HEK293 (cell line): ENCODE measurements at regions not wholly inside any gene's neighbourhood (a gene's known extent, or its start where the extent isn't known, plus 50 kb on each side); places are given as distances from the start of the nearest gene placed in this dataset.

ENCODE experiments used
- CTCF ChIA-PET: fragments of 350-600 bp; formaldehyde crosslinking; extraction: SDS; loops from one replicate; lab custom pipeline; 2021; ENCODE audit warnings: antibody characterized with exemption; lab: Yijun Ruan, JAX
- POLR2A ChIA-PET: fragments of 300-600 bp; formaldehyde crosslinking; extraction: SDS; loops from one replicate; lab custom pipeline; 2020; ENCODE audit warnings: antibody characterized with exemption, inconsistent platforms; lab: Yijun Ruan, JAX
- H3K27ac ChIP-seq: fragments of 200-500 bp; sonication (Bioruptor generic); 2 replicates; pipeline ENCODE4 v1.5.1; 2014; ENCODE audit warnings: low read depth, low read length, control low read depth, inconsistent platforms; ENCODE audit errors: extremely low read depth
- H3K36me3 ChIP-seq, 2 experiments: fragments of 200-500 bp in 1 of 2; sonication (Bioruptor generic) in 1 of 2; 1 replicate in 1 of 2; 2 replicates in 1 of 2; pipeline ENCODE4 v1.5.1; 2014 to 2017; ENCODE audit warnings: inconsistent platforms in 2 of 2, low read length in 2 of 2; ENCODE audit not compliant: control insufficient read depth in 2 of 2, insufficient read depth in 1 of 2
- H3K4me1 ChIP-seq: fragments of 200-500 bp; sonication (Bioruptor generic); 2 replicates; pipeline ENCODE4 v1.5.1; 2014; ENCODE audit warnings: mild to moderate bottlenecking, low read length, inconsistent platforms; ENCODE audit not compliant: control insufficient read depth, insufficient read depth
- H3K4me3 ChIP-seq: 2 replicates; pipeline ENCODE4 v1.5.1; 2011; ENCODE audit warnings: low read depth, mild to moderate bottlenecking, control low read depth, low read length, moderate library complexity
- H3K9me3 ChIP-seq: fragments of 200-500 bp; sonication (Bioruptor generic); 2 replicates; pipeline ENCODE4 v1.5.1; 2014; ENCODE audit warnings: low read depth, low read length, inconsistent platforms; ENCODE audit not compliant: control insufficient read depth, insufficient read depth
- HOXD13 ChIP-seq: sonication (generic); formaldehyde crosslinking; IDR thresholded peaks from 2 replicates; pipeline ENCODE4 v1.8.0; 2022; ENCODE audit warnings: missing genetic modification reagents, borderline replicate concordance
- KLF8 ChIP-seq: fragments of 450-650 bp; formaldehyde crosslinking; IDR thresholded peaks from 2 replicates; pipeline ENCODE4 v1.5.1; 2016; ENCODE audit warnings: missing biosample characterization, missing genetic modification characterization
- OSR2 ChIP-seq: fragments of 450-650 bp; formaldehyde crosslinking; IDR thresholded peaks from 2 replicates; pipeline ENCODE4 v1.5.1; 2016; ENCODE audit warnings: missing biosample characterization, missing genetic modification characterization
- RBAK ChIP-seq: fragments of 450-650 bp; formaldehyde crosslinking; IDR thresholded peaks from 2 replicates; pipeline ENCODE4 v1.5.1; 2016; ENCODE audit warnings: missing biosample characterization, missing genetic modification characterization
- SALL2 ChIP-seq: fragments of 450-650 bp; formaldehyde crosslinking; IDR thresholded peaks from 2 replicates; pipeline ENCODE4 v1.5.0; 2017; ENCODE audit warnings: missing biosample characterization, mild to moderate bottlenecking, missing genetic modification characterization, borderline replicate concordance
- SP2 ChIP-seq: fragments of 450-650 bp; formaldehyde crosslinking; IDR thresholded peaks from 2 replicates; pipeline ENCODE4 v1.5.1; 2016; ENCODE audit warnings: missing biosample characterization, missing genetic modification characterization
- SP3 ChIP-seq: fragments of 450-650 bp; formaldehyde crosslinking; IDR thresholded peaks from 2 replicates; pipeline ENCODE4 v1.5.1; 2016; ENCODE audit warnings: missing biosample characterization, missing genetic modification characterization
- WT1 ChIP-seq: fragments of 450-650 bp; formaldehyde crosslinking; IDR thresholded peaks from 2 replicates; pipeline ENCODE4 v1.5.1; 2016; ENCODE audit warnings: missing biosample characterization, missing genetic modification characterization
- ZNF175 ChIP-seq: fragments of 450-650 bp; formaldehyde crosslinking; IDR thresholded peaks from 2 replicates; pipeline ENCODE4 v1.5.1; 2016; ENCODE audit warnings: missing biosample characterization, missing genetic modification characterization
- ZNF19 ChIP-seq: fragments of 450-650 bp; formaldehyde crosslinking; IDR thresholded peaks from 2 replicates; pipeline ENCODE4; 2016; ENCODE audit warnings: missing biosample characterization, missing genetic modification characterization, low read depth
- ZNF202 ChIP-seq: fragments of 450-650 bp; formaldehyde crosslinking; IDR thresholded peaks from 2 replicates; pipeline ENCODE4 v1.5.1; 2016; ENCODE audit warnings: missing biosample characterization, missing genetic modification characterization, borderline replicate concordance
- ZNF223 ChIP-seq: fragments of 450-650 bp; formaldehyde crosslinking; IDR thresholded peaks from 2 replicates; pipeline ENCODE4 v1.5.1; 2016; ENCODE audit warnings: missing biosample characterization, missing genetic modification characterization
- ZNF266 ChIP-seq: fragments of 450-650 bp; formaldehyde crosslinking; IDR thresholded peaks from 2 replicates; pipeline ENCODE4 v1.5.1; 2016; ENCODE audit warnings: missing biosample characterization, missing genetic modification characterization, low read depth
- ZNF433 ChIP-seq: fragments of 450-650 bp; formaldehyde crosslinking; IDR thresholded peaks from 2 replicates; pipeline ENCODE4 v1.5.1; 2016; ENCODE audit warnings: missing biosample characterization, missing genetic modification characterization, low read depth
- ZNF48 ChIP-seq: fragments of 450-650 bp; formaldehyde crosslinking; IDR thresholded peaks from 2 replicates; pipeline ENCODE4 v1.5.1; 2016; ENCODE audit warnings: missing biosample characterization, missing genetic modification characterization
- ZNF544 ChIP-seq: fragments of 450-650 bp; formaldehyde crosslinking; IDR thresholded peaks from 2 replicates; pipeline ENCODE4 v1.5.0; 2017; ENCODE audit warnings: missing biosample characterization, missing genetic modification characterization
- ZNF549 ChIP-seq: fragments of 450-650 bp; IDR thresholded peaks from 2 replicates; pipeline ENCODE4 v1.5.1; 2018; ENCODE audit warnings: missing biosample characterization, missing genetic modification characterization, mild to moderate bottlenecking, inconsistent platforms, moderate library complexity
- ZNF555 ChIP-seq: fragments of 450-650 bp; formaldehyde crosslinking; conservative IDR thresholded peaks from 2 replicates; pipeline ENCODE4 v1.5.1; 2017; ENCODE audit warnings: missing biosample characterization, mild to moderate bottlenecking, missing genetic modification characterization, inconsistent platforms
- ZNF621 ChIP-seq: fragments of 450-650 bp; formaldehyde crosslinking; IDR thresholded peaks from 2 replicates; pipeline ENCODE4 v1.5.1; 2017; ENCODE audit warnings: missing biosample characterization, missing genetic modification characterization
- ZNF626 ChIP-seq: fragments of 450-650 bp; sonication (Bioruptor Pico); formaldehyde crosslinking; IDR thresholded peaks from 2 replicates; pipeline ENCODE4 v1.5.1; 2018; ENCODE audit warnings: missing biosample characterization, missing genetic modification characterization, inconsistent platforms
- ZNF701 ChIP-seq: fragments of 450-650 bp; formaldehyde crosslinking; IDR thresholded peaks from 2 replicates; pipeline ENCODE4 v1.5.1; 2016; ENCODE audit warnings: missing biosample characterization, missing genetic modification characterization
- ZNF707 ChIP-seq: fragments of 450-650 bp; formaldehyde crosslinking; IDR thresholded peaks from 2 replicates; pipeline ENCODE4 v1.5.1; 2016; ENCODE audit warnings: missing biosample characterization, missing genetic modification characterization
- ZSCAN30 ChIP-seq: fragments of 450-650 bp; IDR thresholded peaks from 2 replicates; pipeline ENCODE4 v1.5.1; 2018; ENCODE audit warnings: missing biosample characterization, mild to moderate bottlenecking, missing genetic modification characterization, moderate library complexity
- TF ChIP-seq, protein P1 (sequence below): fragments of 450-650 bp; formaldehyde crosslinking; conservative IDR thresholded peaks from 2 replicates; pipeline ENCODE4 v1.5.1; 2016; ENCODE audit warnings: low read depth, missing biosample characterization, missing genetic modification characterization
- TF ChIP-seq, protein P2 (sequence below): fragments of 450-650 bp; formaldehyde crosslinking; IDR thresholded peaks from 2 replicates; pipeline ENCODE4 v1.5.1; 2017; ENCODE audit warnings: missing biosample characterization, mild to moderate bottlenecking, missing genetic modification characterization, moderate library complexity
- TF ChIP-seq, protein P3 (sequence below): fragments of 450-650 bp; formaldehyde crosslinking; IDR thresholded peaks from 2 replicates; pipeline ENCODE4 v1.5.1; 2016; ENCODE audit warnings: missing biosample characterization, missing genetic modification characterization
- TF ChIP-seq, protein P4 (sequence below): fragments of 450-650 bp; formaldehyde crosslinking; IDR thresholded peaks from 2 replicates; pipeline ENCODE4 v1.5.1; 2017; ENCODE audit warnings: missing biosample characterization, missing genetic modification characterization

DNA sequence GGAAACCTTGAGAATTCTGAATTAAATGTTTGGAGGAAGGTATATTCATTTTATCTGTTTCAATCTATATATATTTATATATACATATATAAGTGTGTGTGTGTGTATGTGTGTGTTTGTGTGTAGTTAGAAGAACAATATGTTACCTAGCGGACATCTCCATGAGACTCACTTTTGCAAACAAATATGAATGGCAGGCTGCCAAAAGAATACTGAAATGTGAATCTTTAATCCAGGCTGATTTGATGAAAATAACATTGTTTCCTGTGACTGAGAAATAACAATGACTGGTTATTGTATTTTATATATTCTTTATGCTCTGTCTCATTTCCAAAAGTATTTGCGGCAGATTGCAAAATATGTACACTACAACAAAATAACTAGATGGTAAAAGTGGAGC is 255.5 kb upstream of the TGFBR2 start (continued):
- TF ChIP-seq ZNF48 (tag by site-specific recombination) (no peak), ZNF19 (tag by site-specific recombination) (no peak), OSR2 (no peak), SALL2 (tag by site-specific recombination) (no peak), ZNF175 (tag by site-specific recombination) (no peak), ZNF707 (tag by site-specific recombination) (no peak), ZNF223 (no peak), ZNF626 (tag by site-specific recombination) (no peak), ZNF266 (tag by site-specific recombination) (no peak), WT1 (tag by site-specific recombination) (no peak), KLF8 (tag by site-specific recombination) (no peak)

DNA sequence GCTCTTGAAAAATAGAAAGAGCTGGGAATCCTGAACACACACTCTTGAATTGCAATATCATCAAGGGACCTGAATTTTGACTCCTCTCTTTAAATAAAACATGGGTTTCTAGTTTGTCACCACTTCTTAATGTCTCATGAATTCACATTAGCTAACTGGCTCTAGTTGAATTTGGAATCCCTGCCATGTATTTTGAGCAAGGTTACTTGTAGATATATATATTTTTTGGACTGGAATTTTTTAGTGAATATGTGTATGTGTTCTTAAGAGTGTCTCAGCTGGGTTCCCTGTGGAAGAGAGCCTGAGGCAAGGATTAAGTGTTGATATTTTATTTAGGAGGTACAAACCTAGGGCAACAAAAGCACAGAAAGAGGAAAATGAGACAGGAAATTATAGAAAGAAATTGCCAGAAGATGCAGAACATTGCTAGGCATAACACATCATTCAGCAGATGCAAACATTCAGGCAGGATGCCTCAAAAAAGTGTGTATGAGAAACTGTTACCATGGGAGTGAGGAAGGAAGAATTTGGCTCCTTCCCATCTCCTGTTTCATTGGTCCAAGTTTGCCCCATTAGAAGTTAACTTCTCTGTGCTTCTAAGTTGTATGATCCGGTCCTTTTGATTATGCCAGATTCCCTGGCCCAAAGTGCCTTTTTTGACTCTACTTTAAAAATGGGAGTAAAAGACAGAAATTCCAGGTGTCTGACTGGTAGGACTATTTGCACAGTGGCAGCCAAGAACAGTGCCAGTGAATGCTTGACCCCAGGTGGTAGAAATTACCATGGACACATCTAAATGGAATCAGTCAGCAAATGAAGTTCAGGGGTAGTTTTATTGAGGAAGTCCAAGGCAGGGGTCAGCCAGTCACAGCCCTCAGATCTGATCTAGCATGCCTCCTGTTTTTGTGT is 253.7 kb upstream of the TGFBR2 start:
- no peaks in the 10 kb centered on the region for H3K9me3 ChIP-seq
- no peak overlapping the region for H3K27ac ChIP-seq
- H3K4me1 ChIP-seq, result no peaks in the 10 kb centered on the region
- CTCF ChIA-PET, result interaction anchor here (0.7 to 0.9 kb wide), 2 partner anchors 13 to 1706 kb away, joined by 3 to 5 read pairs; no protein-coding TSS in a partner anchor
- H3K36me3 ChIP-seq, result no peaks in the 10 kb centered on the region
- H3K4me3 ChIP-seq, result no peak overlapping the region
- POLR2A ChIA-PET, result no interaction called here
- TF ChIP-seq ZNF544 (tag by site-specific recombination), result no peak
- no peak for TF ChIP-seq ZNF202 (tag by site-specific recombination)
- no peak for TF ChIP-seq ZNF555 (tag by site-specific recombination)
- TF ChIP-seq ZNF549 (tag by site-specific recombination), result no peak
- TF ChIP-seq, protein P1, sequence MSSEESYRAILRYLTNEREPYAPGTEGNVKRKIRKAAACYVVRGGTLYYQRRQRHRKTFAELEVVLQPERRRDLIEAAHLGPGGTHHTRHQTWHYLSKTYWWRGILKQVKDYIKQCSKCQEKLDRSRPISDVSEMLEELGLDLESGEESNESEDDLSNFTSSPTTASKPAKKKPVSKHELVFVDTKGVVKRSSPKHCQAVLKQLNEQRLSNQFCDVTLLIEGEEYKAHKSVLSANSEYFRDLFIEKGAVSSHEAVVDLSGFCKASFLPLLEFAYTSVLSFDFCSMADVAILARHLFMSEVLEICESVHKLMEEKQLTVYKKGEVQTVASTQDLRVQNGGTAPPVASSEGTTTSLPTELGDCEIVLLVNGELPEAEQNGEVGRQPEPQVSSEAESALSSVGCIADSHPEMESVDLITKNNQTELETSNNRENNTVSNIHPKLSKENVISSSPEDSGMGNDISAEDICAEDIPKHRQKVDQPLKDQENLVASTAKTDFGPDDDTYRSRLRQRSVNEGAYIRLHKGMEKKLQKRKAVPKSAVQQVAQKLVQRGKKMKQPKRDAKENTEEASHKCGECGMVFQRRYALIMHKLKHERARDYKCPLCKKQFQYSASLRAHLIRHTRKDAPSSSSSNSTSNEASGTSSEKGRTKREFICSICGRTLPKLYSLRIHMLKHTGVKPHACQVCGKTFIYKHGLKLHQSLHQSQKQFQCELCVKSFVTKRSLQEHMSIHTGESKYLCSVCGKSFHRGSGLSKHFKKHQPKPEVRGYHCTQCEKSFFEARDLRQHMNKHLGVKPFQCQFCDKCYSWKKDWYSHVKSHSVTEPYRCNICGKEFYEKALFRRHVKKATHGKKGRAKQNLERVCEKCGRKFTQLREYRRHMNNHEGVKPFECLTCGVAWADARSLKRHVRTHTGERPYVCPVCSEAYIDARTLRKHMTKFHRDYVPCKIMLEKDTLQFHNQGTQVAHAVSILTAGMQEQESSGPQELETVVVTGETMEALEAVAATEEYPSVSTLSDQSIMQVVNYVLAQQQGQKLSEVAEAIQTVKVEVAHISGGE (tag by site-specific recombination), result no peak
- TF ChIP-seq ZNF621 (tag by site-specific recombination), result no peak
- TF ChIP-seq ZNF433 (tag by site-specific recombination), result no peak
- TF ChIP-seq ZSCAN30 (tag by site-specific recombination), result no peak
- TF ChIP-seq SP3 (tag by site-specific recombination), result no peak
- TF ChIP-seq, protein P2, sequence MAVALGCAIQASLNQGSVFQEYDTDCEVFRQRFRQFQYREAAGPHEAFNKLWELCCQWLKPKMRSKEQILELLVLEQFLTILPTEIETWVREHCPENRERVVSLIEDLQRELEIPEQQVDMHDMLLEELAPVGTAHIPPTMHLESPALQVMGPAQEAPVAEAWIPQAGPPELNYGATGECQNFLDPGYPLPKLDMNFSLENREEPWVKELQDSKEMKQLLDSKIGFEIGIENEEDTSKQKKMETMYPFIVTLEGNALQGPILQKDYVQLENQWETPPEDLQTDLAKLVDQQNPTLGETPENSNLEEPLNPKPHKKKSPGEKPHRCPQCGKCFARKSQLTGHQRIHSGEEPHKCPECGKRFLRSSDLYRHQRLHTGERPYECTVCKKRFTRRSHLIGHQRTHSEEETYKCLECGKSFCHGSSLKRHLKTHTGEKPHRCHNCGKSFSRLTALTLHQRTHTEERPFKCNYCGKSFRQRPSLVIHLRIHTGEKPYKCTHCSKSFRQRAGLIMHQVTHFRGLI (tag by site-specific recombination), result no peak
- TF ChIP-seq, protein P3, sequence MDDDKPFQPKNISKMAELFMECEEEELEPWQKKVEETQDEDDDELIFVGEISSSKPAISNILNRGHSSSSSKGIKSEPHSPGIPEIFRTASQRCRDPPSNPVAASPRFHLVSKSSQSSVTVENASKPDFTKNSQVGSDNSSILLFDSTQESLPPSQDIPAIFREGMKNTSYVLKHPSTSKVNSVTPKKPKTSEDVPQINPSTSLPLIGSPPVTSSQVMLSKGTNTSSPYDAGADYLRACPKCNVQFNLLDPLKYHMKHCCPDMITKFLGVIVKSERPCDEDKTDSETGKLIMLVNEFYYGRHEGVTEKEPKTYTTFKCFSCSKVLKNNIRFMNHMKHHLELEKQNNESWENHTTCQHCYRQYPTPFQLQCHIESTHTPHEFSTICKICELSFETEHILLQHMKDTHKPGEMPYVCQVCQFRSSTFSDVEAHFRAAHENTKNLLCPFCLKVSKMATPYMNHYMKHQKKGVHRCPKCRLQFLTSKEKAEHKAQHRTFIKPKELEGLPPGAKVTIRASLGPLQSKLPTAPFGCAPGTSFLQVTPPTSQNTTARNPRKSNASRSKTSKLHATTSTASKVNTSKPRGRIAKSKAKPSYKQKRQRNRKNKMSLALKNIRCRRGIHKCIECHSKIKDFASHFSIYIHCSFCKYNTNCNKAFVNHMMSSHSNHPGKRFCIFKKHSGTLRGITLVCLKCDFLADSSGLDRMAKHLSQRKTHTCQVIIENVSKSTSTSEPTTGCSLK (tag by site-specific recombination), result no peak
- TF ChIP-seq RBAK, result no peak
- no peak for TF ChIP-seq HOXD13 (CRISPR knock-in tag)
- TF ChIP-seq SP2 (tag by site-specific recombination), result no peak
- TF ChIP-seq ZNF701, result no peak
- TF ChIP-seq, protein P4, sequence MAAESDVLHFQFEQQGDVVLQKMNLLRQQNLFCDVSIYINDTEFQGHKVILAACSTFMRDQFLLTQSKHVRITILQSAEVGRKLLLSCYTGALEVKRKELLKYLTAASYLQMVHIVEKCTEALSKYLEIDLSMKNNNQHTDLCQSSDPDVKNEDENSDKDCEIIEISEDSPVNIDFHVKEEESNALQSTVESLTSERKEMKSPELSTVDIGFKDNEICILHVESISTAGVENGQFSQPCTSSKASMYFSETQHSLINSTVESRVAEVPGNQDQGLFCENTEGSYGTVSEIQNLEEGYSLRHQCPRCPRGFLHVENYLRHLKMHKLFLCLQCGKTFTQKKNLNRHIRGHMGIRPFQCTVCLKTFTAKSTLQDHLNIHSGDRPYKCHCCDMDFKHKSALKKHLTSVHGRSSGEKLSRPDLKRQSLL (tag by site-specific recombination), result no peak
